ELR (cell line): ENCODE measurements at regions not wholly inside any gene's neighbourhood (a gene's known extent, or its start where the extent isn't known, plus 50 kb on each side); places are given as distances from the start of the nearest gene placed in this dataset.

ENCODE experiments used
- DNase-seq: peaks from one replicate; pipeline ENCODE4 v3.0.0-alpha.2; 2015; ENCODE audit warnings: low read depth

GRCh38 chr2:176679061-176679669 lies 409.9 kb downstream of the MTX2 start:
- no peak for DNase-seq

- DNase-seq = peak; percentile 28
Observed at GRCh38 chr2:176680916-176681516, 411.8 kb downstream of the MTX2 start.

GRCh38 chr2:176681584-176682115 lies 412.4 kb downstream of the MTX2 start:
- DNase-seq = no peak

GRCh38 chr2:176682278-176682677 lies 413.0 kb downstream of the MTX2 start:
- DNase-seq = no peak

GRCh38 chr2:176683618-176684111 lies 414.4 kb downstream of the MTX2 start:
- DNase-seq = no peak

GRCh38 chr2:176685908-176686307 lies 416.7 kb downstream of the MTX2 start:
- no peak for DNase-seq

GRCh38 chr2:176686328-176686727 lies 417.1 kb downstream of the MTX2 start:
- no peak for DNase-seq

- no peak for DNase-seq
Observed at GRCh38 chr2:176687342-176687741, 418.1 kb downstream of the MTX2 start.

GRCh38 chr2:176687944-176688343 lies 418.7 kb downstream of the MTX2 start:
- no peak for DNase-seq

- DNase-seq = no peak
Observed at GRCh38 chr2:176689711-176690110, 420.5 kb downstream of the MTX2 start.

- no peak for DNase-seq
Observed at GRCh38 chr2:176691471-176691870, 422.2 kb downstream of the MTX2 start.

- no peak for DNase-seq
Observed at GRCh38 chr2:176692533-176692932, 423.3 kb downstream of the MTX2 start.

GRCh38 chr2:176699098-176699497 lies 429.9 kb downstream of the MTX2 start:
- DNase-seq = no peak

- no peak for DNase-seq
Observed at GRCh38 chr2:176699644-176700043, 430.4 kb downstream of the MTX2 start.

- no peak for DNase-seq
Observed at GRCh38 chr2:176702131-176702530, 432.9 kb downstream of the MTX2 start.

GRCh38 chr2:176704282-176704858 lies 435.1 kb downstream of the MTX2 start:
- no peak for DNase-seq

- peak; percentile 4 for DNase-seq
Observed at GRCh38 chr2:176709149-176709951, 440.1 kb downstream of the MTX2 start.

GRCh38 chr2:176709991-176710390 lies 440.7 kb downstream of the MTX2 start:
- DNase-seq = no peak

- DNase-seq = no peak
Observed at GRCh38 chr2:176710657-176711186, 441.5 kb downstream of the MTX2 start.

- DNase-seq = no peak
Observed at GRCh38 chr2:176725873-176726645, 456.8 kb downstream of the MTX2 start.

- no peak for DNase-seq
Observed at GRCh38 chr2:176727696-176728095, 458.5 kb downstream of the MTX2 start.
